ENCODE measurements at regions not wholly inside any gene's neighbourhood (a gene's known extent, or its start where the extent isn't known, plus 50 kb on each side); places are given as distances from the start of the nearest gene placed in this dataset.

- TF ChIP-seq POLR2A (IDR thresholded peaks at IDR 0.05; ENCODE audit: low read depth, low read length) (no peak), POLR2AphosphoS5 (IDR thresholded peaks at IDR 0.05; ENCODE audit: low read depth, low read length) (no peak), POU2F2 (IDR thresholded peaks at IDR 0.05; ENCODE audit: low read depth, low read length) (no peak), TAF1 (IDR thresholded peaks at IDR 0.05; ENCODE audit: low read depth, low read length) (no peak), SPI1 (IDR thresholded peaks at IDR 0.05; ENCODE audit: low read depth, low read length) (no peak), PAX5 (IDR thresholded peaks at IDR 0.05; ENCODE audit: insufficient read depth, low read length, severe bottlenecking) (no peak)
Measured at GRCh38 chr13:75993241-75993640, 357.1 kb downstream of the LMO7 start.
